NCI-H510A treated with DMSO at 0.1 percent for 48 hours (cell line): ENCODE measurements at regions not wholly inside any gene's neighbourhood (a gene's known extent, or its start where the extent isn't known, plus 50 kb on each side); places are given as distances from the start of the nearest gene placed in this dataset.

ENCODE experiments used
- DNase-seq: peaks from one replicate; lab custom pipeline; 2025; lab: John Stamatoyannopoulos, UW

DNA sequence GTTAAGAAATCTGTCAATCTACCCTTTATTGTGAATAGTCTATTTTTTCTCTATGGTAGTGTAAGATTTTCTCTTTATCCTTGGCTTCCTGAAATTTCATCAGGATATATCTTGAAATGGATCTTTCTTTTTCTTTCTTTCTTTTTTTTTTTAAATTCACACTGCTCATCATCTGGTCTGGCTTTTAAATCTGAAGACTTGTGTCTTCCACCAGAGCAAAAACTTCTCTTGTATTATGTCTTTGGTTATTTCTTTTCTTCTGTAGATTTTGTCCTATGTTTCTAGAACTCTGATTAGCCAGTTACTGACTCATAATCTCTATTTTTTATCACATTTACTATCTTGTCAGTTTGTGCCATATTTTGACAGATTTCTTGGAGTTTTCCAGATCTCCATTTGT is 133.8 kb upstream of the LMO4 start:
- DNase-seq, result no peak

DNA sequence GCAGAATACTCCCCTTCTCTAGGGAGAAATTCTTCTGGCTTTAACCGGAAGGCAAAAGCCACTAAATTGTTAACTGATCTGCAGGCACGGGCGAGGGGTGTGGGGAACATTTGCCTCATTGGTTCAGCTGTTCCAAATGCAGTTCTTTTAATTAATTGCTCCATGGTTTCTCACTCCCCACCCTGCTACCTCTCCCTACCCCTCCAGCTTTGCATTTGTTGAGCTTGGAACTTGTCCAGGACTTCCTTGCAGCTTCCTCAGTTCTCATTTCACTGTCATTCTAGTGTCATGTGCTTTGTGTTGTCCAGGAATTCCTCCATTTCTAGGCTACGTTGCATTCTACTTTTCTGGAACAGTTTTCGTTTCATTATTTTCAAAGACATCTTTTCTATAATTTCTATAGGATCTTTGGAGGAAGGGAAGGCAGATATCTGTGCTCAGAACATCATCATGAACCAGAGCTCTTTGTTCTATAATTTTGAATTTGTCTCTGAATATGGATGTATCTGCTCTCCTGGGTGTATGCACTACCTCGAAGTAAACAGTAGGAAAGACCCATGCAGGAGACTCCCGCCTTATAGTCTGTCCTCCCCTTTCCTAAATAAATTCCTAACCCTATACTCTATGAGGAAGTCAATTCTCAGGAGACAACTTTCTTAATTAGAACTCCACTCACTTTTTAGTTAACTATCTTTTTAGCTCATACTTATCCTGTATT is 132.4 kb upstream of the LMO4 start:
- no peak for DNase-seq

DNA sequence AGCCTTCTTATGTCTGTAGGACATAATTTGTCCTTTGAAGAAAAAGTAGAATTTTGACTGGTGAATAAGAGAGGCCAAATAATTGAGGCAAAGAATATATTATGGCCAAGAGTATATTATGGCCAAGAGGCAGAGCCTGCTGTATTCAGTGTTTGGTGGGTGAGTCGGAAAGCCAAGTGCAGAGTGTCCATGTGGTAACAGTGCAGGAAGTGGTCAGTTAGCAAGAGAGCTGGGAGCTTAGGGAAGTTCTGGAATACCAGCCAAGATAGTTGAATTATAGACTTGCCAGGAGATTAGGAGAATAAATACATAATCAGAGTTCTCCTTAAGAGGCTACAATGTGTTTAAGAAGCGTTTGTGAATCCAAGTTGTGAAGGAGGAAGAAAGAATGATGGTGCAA is 131.5 kb upstream of the LMO4 start:
- DNase-seq, result no peak

- DNase-seq, result no peak
Measured at GRCh38 chr1:87197641-87198040, 131.0 kb upstream of the LMO4 start.

DNA sequence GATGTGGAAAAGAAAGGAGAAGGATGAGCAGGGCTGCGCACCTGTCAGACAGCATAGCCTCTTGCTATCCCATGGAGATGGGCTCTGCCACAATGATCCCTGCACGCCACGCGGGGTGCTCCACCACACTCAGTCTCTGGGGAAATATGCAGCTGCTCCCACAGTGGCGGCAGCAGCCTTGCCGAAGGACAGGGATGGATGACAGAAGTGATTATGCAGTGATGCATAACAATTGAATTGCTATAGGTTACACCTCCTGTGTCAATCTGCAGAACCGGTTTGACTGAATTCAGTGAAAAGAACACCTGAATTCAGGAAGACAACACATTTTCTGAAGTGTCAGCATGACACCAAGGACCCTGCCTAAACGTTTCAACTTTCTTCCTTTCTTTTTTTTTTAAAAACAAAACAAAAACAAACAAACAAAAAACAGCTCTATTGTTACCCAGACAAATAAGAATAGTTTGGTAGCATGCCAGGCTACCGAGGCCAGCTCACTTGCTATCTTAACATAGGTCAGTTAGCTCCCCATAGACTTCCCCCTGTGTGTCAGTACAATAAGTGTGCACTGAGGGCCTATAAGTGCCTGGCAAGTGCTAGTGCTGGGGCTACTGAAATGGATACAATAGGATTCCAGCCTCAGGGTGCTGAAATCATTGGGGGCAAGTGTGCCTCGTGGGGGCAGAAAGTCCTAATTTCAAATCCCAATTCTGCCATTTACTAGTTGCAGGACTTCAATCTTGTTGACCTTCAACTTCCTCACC is 127.6 kb upstream of the LMO4 start:
- DNase-seq, result peak; percentile 98

GRCh38 chr1:87201768-87202167 is 126.9 kb upstream of the LMO4 start:
- DNase-seq, result peak; percentile 85

- no peak for DNase-seq
Measured at GRCh38 chr1:87202451-87202850, 126.2 kb upstream of the LMO4 start.

- DNase-seq, result no peak
Measured at GRCh38 chr1:87202922-87203655, 125.6 kb upstream of the LMO4 start.

GRCh38 chr1:87203904-87204303 is 124.8 kb upstream of the LMO4 start:
- peak; percentile 40 for DNase-seq

- no peak for DNase-seq
Measured at GRCh38 chr1:87204441-87204840, 124.2 kb upstream of the LMO4 start.

DNA sequence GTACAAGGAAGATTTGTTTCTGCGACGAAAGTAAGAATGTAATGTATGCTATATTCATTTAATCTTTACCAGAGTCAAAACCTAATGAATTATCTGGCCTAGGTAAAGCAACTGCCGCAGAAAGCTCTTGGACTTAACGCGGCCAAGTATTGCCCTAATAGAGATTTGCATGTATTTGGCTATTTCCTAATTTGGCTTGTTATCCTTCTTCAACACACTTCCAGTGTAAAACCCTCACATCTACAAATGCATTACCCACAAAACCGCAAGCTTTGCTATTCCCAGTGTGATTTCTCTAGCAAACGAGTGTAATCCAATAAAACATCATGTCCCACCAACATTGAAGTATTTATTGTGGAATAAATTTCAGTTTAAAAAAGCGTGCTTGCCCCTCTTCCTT is 123.8 kb upstream of the LMO4 start:
- no peak for DNase-seq

DNA sequence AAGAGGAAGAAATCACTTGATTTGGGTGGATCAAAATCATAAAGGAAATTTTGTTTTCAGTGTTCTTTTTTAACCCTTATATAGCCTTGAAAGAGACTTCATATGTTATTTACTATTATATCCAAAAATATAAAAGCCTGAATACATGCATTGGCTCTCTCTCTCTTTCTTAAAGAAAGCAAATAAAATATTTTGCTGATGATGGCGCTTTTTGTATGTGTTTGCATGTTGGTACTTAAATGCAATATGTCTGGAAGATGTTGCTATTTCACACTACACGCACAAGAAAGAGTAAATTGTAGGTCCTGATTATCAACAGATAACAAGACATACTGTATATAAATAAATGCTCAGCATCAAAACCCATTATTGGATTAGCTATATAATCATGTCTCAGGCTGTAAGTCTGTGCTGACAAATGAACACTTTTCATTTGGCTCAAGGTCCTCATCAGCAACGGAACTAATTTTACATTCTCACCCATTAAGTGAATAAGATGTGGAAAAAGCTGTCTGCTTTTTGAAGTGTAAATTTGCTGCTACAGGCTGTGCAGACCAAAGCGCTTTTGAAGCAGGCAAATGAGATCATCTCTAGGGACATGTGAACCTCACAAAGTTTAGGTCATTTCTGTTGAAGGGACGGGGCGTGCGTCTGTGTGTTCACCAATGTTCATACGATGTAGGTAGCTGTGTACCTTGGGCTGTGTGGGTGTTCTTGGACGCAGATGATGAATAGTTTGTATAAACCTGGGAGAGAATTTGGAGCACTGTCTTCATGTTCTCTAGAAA is 122.4 kb upstream of the LMO4 start:
- no peak for DNase-seq

DNA sequence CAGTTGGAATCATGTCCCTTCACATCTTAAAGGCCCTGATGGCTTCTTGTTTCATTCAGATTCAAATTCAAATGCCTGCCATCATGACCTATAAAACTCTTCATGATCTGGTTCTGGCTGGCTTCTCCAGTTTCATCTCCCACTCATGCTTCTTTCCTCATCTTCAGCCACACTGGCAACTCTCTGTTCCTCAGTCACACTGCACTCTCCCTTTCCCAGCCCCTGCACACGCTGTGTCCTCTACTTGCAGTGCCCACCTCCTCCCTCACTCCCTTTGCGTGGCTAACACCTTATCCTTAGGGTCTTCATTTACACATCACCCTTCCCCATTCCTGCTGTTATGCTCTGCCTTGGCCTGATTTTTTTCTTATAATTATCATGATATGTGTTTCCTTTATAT is 120.6 kb upstream of the LMO4 start:
- no peak for DNase-seq

DNA sequence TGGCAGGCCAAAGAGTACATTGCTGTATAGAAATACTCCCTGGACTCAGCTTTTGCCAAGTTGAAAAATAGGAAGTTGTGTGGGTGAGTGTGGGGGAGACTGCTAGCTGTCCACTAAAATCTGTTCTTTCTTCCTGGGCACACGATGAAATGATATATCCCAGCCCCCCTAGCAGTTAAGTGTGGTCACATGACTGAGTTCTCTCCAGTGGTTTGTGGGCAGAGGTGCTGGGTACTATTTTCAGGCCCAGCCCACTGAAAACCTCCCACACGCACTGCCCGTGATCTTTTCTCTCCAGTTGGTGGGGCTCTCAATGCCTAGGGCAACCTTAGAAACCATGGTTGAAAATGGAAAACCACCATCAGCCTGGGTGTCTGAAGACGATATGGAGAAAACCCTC is 119.7 kb upstream of the LMO4 start:
- DNase-seq, result no peak

DNA sequence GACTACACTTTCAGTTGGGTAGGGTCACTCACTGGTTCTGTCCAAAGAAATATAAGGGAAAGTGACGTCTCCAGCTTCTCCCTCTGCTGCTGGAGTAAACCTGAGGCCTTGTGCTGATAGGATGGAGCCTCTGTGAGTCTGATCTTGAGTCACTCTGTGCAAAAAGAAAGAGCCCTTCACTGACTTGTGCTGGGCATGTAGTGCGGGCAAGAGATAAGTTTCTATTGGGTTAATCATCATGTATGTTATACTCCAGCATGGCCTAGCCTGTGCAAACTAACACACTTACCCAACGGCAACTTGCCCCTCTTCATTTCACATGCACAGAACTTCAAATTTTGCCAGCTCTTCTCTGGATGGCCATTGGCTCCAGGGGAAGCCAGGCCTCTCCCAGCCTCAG is 118.5 kb upstream of the LMO4 start:
- DNase-seq, result no peak

DNA sequence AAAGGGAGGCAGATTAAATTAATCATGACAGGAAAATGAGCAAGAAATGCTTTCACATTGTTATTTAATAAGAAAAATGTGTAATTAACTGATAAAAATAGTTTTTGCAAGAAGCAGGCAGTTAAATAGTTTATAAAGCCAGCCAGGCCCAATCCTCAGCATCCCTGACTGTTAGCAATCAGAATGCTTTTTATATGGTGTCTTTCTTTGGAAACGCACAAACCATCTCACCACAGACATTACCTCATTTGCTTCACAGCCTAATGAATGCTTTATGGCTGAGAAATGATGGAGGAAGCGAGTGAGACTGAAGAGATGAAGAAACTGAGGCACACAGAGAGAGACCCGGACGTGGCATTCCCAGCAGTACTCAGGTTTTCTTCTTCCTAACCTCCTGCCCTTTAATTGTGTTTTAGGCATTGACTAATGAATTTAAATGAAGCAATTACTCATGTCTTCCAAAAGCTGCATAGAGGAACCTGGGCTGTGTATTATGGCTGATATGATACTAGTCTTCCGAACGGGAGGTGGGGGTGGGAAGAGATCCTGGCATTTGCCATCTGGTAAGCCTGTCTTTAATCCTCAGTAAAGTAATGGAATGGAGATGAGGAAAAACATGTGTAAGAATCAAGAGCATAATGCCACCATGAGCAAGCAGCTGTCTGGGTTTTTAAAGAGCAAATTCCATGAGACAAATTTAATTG is 116.1 kb upstream of the LMO4 start:
- DNase-seq, result no peak

DNA sequence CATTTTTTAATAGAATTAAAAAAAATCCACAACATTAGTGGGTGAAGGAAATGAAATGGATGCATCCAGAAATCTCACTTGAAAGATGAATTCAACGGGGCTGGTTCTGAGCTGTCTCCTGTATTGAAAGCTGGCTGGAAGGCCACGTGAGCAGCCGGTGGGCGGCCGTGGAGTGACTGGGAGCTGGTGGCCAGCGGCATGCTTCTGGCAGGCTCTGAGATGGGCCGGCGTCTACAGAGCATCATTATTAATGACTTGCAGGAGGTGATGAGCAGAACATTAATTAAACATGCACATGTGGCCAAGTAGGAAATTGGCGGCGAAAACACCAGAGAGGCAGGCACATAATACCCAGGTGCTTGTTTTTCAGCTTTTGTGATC is 115.6 kb upstream of the LMO4 start:
- no peak for DNase-seq

- DNase-seq, result no peak
Measured at GRCh38 chr1:87215592-87215991, 113.1 kb upstream of the LMO4 start.

DNA sequence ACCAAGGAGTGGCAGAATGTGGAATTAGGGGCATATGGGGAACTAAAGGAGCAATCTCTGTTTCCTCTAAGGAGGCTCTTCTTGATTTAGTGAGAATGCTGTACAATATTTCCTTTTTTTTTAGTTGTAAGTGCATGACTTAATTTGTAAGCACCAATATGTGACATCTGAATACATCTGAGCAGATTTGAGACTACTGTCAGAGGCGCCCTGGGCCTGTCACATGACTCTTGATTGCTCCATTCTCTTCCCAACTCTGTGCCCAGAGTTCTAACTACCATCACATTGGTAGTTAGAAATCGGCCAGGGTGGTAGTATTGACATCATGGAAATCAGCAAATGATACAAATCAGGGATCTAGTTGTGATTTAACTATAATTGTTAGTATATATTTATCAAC is 110.1 kb upstream of the LMO4 start:
- DNase-seq, result no peak

GRCh38 chr1:87219141-87219540 is 109.5 kb upstream of the LMO4 start:
- DNase-seq, result no peak

DNA sequence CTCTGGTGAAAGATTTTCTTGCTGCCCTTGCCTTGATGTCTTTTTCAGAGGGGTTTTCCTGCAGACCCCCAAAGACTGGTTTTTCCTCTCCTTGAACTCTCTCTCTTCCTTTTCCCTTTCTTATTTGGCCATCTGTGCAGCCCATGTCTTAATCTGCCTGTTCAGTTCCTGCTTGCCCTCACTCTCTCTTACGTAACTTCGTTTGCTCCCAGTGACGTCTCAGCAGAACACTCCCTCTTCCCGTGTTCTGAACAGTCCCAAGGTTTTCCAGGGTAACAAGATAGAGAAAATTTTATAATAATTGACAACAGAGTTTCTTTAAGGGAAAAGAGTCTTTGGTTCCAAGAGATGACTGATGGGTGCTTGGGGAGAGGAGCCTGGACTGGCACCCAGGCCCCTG is 109.1 kb upstream of the LMO4 start:
- no peak for DNase-seq

DNA sequence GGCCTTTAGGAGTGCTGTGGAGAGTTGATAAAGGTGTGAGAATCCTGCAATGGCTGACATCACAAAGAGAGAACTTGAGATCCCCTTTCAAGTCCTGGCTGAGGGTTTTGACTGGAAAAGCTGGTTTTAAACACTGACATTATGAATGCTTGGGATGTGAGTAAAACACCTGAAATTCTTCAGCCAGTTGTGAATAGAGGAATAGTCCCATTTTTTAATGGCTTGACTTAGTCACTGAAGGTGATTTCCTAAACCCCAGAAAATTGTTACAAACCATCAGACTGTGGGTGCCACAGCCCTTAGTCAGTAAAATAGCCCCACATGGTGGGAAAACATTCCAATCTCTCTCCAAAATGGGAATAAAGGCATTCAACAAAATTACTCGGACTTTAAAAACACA is 107.7 kb upstream of the LMO4 start:
- no peak for DNase-seq
